ENCODE measurements at regions not wholly inside any gene's neighbourhood (a gene's known extent, or its start where the extent isn't known, plus 50 kb on each side); places are given as distances from the start of the nearest gene placed in this dataset.
A peak's percentile ranks its signal among the peaks of the same experiment; 100 is the strongest.

DNA sequence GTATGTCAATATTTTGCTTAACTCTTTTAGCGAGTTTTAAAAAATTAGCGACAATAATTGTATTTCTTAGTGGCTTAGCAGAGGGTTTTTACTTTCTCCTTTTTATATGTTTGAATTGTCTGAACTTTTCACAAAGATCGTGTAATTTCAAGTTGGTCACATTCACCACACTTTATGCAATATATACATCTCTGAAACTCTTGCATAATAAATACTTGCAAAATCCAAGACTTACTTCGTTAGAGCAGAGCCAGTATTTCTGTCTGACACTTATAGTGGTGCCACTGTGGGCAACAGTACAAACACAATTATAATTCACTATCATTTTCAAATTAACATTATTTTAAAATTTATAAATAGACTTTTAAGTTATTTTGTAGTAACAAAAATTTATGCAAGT lies 62.0 kb downstream of the SUCNR1 start:
- DNase-seq = no peak

DNA sequence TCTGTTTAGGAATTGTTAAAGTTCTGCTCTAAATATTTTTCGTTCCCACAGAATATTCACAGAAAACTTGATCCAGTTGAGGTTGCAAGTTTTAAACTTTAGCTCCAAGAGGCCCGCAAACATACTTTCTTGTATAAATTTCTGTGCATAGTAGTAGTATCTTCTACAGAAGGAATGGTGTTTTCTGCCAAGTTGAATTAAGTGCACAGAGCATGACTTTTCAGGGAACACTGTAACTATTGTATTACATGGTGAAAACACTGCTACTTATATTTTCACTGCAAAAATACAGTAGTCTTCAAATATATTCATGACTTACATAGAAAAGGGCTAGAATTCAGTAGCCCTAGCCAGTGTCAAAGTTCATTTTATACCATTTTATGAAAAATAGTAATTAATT lies 67.0 kb downstream of the SUCNR1 start:
- DNase-seq = no peak

DNA sequence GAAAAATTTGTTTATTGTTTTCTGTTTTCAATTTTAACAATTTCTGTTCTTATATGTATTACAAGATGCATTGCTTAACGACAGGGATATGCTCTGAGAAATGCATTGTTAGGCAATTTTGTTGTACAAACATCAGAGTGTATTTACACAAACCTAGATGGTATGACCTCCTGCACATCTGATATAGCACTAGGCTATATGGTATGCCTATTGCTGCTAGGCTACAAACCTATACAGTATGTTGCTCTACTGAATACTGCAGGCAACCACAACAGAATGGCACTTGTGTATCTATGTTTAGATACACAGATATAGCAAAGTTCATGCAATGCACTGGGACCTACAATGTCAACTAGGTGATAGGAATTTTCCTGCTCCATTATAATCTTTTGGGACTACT lies 70.1 kb downstream of the SUCNR1 start:
- DNase-seq = no peak

DNA sequence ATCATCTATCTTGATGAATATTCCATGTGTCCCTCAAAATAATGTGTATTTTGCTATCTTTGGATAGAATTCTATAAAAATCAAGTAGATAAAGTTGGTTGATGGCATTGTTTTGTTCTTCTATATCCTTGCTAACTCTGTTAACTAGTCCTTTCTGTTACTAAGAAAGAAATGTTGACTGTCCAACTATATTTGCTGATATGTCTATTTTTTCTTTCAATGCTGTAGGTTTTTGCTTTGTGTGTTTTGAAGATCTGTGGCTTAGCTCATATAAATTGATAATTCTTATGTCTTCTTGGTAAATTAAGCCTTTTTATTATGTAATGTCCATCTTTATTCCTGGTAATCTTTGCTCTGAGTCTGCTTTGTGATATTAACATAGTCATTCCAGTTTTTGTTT lies 70.9 kb downstream of the SUCNR1 start:
- DNase-seq = no peak

DNA sequence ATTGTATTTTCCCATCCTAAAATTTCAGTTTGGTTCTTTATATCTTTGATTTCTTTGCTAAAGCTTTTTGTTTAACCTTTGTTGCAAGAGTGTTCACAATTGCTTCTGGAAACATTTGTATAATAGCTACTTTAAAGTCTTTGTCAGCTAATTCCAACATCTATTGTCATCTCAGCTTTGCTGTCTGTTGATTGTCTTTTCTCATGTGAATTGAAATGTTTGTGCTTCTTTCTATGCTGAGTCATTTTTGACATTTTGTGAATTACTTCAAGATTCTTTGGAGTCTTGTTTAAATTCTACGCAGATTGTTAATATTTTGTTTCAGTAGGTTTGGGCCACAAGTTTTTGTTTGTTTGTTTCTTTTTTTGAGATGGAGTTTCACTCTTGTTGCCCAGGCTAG lies 73.2 kb downstream of the SUCNR1 start:
- DNase-seq = no peak

DNA sequence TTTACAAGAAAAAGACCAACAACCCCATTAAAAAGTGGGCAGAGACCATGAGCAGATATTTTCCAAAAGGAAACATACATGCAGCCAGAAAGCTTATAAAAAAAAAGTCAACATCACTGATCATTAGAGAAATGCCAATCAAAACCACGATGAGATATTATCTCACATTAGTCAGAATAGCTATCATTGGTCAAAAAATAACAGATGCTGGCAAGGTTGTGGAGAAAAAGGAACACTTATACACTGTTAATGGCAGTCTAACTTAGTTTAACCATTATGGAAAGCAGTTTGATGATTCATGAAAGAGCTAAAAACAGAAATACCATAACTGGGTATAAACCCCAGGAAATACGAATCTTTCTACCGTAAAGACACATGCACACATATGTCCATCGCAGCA lies 76.3 kb downstream of the SUCNR1 start:
- DNase-seq = no peak

DNA sequence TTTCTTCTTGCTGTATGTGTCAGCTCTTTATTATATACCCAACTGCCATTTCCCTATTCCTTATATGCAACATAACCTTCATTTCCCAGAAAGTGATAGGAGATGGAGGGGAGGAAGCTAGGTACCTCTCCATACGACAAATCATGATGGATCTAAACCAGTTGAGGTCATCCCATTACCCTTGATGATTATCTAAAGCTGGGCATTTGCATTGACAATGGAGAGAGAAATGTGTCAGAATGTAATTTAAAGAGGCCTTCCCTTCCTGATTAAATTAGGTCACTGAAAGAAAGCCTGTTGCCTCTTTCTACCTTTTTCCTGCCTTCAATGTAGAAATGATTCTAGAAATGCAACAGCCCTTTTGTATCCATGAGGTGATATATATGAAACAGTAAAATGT lies 81.9 kb downstream of the SUCNR1 start:
- no peak for DNase-seq

DNA sequence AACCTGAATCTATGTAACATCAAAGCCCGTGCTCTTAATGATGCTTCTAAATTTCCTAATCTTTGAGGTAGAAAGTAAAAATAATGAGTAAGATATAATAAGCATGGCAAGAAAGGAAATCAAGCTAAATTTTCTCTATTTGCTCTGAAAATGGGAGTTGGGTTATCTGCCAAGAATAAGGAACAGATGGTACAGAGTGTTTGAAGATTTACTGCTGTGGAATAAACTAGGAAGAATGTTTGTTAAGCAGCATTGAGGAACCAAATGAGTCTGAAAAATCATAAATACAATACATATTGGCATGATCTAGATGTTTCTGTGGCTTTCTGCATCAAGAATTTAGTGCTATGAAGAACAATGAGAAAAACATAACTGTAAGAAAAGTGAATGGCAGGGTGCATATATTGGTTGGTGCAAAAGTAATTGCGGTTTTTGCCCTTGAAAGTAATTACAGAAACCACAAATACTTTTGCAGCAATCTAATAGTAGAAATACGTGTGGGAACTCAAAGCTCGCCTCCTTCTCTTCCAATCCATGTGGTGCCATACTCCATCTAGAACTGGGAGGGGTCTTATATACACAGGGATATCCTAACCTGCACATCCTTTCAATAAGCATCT lies 87.6 kb downstream of the SUCNR1 start:
- DNase-seq = peak; percentile 6

DNA sequence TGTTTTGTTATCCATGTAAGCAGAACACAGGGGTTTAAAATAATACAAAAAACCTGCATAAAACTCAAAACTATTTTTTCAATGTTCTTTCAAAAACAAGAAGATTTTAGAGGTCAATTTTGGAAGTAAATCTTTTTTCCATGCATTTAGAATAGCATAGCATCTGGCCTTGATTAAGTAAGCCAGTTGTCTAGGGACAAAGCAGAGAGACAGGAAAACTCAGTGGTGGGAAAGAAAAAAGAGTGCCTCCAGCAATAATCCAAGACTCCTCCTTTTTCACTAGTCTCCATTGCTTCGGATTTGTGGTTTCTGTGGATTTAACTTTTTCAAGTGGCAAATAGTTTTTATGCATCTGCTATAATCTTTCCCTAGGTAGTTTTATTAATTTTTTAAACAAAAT lies 88.9 kb downstream of the SUCNR1 start:
- DNase-seq = no peak

DNA sequence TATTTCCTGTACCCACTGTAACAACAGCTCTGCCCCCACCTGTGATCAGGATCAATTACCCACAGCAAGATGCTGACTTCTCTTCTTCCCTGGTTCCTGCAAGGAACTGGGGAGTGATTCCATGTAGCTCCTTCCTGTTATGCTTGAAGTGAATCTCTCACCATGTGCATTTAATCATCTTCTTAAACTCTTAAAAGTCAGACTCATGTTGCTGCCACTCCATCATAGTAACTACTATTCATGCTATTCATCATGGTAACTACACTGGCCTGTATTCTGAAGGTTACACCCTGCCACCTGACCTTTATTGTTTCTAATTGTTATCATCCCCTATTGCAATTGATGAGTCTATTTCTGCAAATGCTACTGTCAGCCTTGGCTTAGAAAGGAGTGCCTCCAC lies 89.5 kb downstream of the SUCNR1 start:
- no peak for DNase-seq

DNA sequence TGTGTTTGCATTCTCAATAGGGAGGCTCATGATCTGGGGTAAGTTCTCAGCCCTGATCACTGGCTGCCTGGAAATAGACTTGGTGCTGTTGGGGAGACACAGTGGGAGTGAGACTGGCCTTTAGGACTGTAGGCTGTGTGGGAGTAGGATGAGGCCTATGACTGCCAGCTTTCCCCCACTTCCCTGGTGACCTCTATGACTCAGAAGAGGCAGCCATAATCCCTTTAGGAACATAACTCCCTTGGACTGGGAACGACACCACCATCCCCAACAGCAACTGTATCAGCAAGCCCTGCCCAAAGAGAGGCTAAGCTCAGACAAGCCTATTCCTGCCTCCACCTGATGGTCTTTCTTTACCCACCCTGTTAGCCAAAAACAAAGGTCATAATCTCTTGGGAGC lies 91.3 kb downstream of the SUCNR1 start:
- no peak for DNase-seq

DNA sequence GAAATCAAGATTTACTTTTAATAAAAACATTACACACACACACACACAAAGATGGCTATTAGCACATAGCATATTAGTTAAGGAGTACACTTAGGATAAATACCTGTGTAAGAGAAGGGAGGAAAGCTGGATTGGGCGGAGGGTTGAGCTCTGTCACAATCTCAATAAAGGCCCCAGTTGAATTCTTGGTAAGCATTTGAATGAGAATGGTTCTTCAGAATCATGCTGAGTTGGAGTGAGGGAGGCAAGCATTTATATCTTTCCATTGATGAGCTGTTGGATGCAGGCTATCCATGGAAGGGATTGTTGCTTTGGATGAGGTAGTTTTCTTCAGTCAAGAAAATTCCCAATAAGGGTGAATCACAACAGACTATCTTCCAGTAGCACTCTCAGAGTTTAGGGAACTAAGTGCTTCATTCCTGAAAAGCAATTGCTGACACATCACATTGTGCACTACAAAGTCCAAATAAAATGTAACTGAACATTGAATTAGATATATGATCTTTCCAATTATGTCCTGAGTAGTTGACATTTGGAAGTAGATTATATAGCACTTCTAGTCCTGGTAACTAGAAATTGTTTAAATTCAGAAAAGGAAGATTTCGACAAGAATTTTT lies 95.7 kb downstream of the SUCNR1 start:
- no peak for DNase-seq

DNA sequence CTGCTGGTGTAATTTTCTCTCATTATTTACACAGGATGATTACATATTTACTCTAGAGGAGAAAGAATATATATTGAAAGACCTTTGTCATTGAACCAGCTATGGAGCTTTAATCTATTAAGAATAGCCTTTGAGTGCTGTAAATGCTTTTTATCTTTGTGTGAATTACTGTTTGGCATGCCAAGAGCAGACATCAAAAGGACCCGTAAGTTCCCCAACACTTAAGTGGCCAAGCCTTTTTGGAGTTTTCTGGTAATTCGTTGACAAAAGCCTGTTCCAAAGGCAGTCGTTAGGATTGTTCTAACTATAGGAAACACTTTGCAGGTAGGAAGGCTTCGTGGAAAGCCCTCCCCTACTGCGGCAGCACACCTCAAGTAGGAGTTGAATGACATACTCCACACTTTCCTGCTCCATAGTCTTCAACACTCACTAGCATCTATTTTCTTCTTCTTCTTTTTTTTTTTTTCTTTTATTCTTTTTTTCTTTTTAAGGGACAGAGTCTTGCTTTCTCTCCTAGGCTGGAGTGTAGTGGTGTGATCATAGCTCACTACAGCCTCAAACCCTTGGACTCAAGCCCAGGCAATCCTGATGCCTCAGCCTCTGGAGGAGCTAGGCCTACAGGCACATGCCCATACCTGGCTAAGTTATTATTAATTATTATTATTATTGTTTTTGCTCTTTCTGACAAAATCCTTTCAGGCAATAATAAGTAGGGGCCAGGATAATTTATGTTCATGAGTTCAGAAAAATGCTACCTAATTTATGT lies 98.6 kb downstream of the SUCNR1 start:
- no peak for DNase-seq

DNA sequence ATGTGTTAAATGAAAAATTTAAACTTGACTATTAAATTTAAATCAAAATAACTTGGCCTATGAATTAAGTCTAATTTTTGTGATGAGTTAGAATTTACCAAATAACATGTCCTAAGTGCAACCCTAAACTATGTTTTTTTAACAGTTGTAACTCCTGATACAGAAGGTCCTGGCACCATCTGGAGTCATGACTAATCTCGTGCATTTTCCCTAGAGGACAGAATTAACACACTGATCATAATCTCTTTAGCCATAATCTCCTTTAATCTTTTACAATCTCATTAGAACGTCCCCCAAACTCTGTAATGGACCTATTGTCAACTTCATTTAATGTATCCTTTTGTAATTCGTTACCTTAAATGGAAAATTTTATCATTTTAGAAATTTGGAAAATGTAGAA lies 100.6 kb downstream of the SUCNR1 start:
- DNase-seq = peak; percentile 18

DNA sequence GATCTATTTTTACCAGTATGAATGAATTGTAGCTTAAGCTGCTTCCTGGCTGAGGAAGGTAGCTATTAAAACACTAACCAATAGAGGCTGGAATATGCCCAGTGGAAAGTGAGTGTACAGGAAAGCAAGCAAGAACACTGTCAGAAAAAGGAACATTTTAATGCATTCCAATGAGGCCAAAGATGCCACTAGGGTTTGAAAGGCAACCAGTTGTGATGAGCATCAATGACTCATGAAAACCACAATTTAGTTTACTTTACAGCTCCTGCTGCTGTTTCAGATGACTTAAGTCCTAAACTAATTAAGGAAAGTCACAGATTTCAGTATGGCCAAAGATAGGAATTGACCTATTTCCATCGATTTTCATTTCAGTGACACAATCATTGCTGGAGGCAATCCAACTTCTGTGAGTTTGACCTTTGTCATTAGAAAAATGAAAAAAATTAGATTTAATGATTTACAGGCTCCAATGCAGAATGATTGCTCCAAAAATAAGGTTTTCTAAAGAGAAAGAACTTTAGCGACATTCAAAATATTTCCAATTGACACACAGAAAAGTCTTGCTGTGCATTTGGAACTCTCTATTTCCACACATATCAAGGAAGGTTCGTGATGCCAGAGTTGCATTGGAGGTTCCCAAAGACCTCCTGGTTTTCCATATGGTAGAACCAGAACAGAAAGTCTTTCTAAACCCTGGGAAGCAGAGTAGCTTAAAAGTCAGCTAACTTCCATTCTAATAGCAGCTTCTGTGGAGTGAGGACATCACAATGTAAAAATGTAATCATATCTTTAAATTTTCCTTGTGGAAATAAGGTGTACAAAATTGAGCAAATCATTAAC lies 103.0 kb downstream of the SUCNR1 start:
- no peak for DNase-seq

DNA sequence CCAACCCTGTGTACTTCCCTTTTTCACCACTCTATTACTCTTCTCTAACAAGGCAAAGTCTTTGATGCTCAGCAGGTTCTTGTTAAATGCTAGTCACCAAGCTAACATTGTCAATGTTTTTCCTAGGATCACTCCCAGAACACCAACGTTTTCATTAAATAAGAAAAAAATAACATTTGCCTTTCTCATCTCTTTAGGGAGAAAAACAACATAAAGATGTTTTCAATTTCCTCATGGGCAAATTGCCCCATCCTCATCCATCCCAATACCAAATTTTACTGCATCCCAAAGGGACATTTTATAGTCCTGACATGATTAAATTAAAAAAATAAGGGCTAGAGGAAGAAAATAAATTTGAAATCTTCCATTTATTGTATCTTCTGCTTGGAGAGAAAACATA lies 106.5 kb downstream of the SUCNR1 start:
- no peak for DNase-seq

DNA sequence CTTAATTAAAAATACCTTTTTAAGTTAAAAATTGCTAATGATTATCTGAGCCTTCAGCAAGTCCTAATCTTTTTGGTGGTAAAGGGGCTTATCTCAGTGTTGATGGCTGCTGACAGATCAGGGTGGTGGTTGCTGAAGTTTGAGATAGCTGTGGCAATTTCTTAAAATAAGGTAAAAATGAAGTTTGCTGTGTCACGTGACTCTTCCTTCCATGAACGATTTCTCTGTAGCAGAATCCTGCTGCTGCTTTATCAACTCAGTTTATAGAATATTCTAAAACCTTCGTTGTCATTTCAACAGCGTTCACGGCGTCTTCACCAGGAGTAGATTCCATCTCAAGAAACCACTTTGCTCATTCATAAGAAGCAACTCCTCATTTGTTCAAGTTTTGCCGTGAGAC lies 110.1 kb downstream of the SUCNR1 start:
- no peak for DNase-seq

DNA sequence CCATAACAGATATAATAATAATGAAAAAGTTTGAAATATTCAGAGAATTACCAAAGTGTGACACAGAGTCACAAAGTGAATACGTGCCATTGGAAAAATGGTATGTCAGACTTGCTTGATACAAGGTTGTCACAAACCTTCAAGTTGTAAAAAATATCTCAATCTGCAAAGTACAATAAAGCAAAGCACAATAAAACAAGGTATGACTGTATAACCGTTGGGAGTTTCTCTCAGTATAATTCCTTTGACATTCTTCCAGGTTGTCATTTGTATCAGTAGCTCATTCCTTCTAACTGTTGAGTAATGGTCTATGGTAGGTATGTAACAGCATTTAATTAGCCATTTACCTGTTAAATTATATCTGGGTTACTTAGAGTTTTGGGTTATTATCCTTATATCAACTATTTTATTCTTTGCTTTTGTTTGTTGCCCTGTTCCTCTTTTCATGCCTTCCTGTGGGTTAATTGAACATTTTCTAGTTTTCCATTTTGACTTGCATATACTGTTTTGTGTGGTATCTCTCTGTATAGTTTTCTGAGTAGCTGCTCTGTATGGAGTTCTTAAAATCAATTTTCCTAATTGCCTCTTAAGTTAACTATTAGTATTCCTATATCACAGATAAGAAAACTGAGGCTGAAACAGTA lies 112.5 kb downstream of the SUCNR1 start:
- no peak for DNase-seq

DNA sequence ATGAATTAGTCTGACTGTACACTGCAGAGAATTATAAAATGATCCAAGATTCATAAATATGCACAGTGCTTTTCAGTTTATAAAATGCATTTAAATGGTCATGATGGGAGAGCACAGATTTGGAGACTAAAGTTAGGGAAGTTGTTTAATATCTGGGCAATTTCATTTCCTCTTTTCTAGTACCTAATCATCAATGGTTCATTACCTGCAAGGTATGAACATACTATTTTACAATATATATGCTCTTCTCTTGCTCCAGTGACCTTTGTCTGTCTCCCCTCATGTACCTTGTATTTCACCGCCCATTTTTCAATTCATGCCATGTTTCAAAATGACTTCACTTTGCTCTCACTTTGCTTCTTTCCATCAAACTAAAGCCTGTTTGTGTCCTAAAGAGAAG lies 114.5 kb downstream of the SUCNR1 start:
- DNase-seq = no peak

DNA sequence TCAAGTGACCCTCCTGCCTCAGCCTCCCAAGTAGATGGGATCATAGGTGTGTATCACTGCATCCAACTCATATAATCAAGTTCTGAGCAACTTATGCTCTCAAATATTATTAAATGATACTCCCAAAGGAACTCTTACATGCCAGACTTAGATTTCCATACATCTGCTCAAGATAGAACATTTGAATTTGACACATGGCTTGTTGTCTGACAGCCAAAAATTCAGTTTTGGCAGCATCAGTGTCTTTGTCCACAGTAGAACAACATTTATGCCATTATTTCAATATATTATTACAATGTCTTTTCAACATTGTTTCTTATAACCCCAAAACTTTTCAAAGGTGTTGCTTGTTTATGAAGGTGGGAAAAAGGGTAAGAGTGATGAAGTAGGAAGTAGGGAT lies 116.2 kb downstream of the SUCNR1 start:
- DNase-seq = peak; percentile 31

DNA sequence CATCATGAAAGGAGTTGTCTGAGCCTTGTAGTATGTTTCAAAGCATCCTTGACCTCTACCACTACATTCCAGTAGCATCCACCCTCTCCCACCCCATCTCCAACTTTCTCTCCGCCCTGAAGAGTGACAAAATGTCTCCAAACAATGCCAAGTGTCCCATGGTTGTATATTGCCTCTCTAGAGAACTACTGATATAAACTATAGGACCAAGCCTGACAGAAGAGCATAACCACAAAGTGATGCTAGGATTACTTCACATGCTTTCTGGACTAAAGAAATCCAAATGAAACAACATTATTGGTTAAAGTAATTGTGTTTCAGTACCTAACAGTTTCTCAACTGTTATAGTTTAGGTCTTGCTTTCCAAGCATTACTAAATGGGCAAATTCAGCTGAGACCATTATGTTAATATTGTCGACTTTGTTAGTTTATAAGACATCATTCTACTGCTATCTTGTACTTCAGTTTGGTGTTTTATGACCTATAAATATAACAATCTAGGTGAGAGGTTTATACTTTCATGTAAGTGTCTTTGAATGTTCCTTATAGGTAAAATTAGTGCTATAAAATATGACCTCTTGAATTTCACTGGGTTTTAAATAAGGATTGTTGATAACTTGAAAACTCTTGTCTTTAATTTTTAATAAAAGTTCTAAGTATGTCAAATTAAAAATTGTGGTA lies 117.4 kb downstream of the SUCNR1 start:
- DNase-seq = no peak

DNA sequence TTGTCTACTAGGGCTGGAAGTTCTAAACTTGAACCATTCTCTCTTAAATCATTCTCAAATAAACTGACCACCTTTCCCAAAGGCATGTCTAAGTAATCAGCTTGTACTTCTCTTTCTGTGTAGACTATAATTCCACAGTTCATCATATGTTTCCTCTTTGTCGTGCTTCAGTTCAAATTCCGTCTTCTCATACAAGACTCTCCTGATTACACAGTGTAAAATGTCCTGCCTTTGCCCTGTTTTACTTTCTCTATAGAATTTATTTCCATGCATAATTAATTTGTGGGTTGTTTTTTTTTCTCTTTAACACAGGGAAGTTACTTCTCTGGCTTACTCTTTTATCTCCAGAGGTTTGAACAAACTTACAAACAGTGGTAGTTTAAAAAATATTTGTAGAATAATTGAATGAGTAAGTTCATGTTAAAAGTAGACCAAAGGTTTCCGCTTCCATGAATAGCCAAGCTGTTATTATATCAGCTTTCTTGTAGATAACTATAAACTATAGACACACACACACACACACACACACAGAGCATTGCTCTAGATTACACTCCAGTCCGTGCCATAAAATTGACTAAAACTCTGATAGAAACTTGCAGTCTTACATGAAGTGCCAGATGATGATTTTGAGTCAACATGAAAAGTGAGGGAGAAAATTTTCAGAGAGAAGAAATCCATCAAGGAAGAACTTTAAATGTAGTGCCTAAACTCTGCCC lies 119.0 kb downstream of the SUCNR1 start:
- no peak for DNase-seq

Measured in NCI-H2171 treated with DMSO at 0.1 percent for 48 hours (cell line).